Pancreas (tissue), 10 donors: ENCODE measurements at regions not wholly inside any gene's neighbourhood (a gene's known extent, or its start where the extent isn't known, plus 50 kb on each side); places are given as distances from the start of the nearest gene placed in this dataset.

ENCODE experiments used
- ATAC-seq, 4 donors: fragments of 200-7000 bp; cut with Tn5 transposase; one replicate each; pipeline versions ENCODE4 v1.8.0 to v1.9.1; 2020; ENCODE audit warnings: mild to moderate bottlenecking in 4 of 4, moderate library complexity in 4 of 4
- DNase-seq, 6 donors: peaks; one replicate each; pipeline ENCODE4 v3.0.0-alpha.2; 2020
- FAIRE-seq: peaks from 2 replicates; lab custom pipeline; 2012; peaks lifted over from hg19 to GRCh38; lab: Jason Lieb, UNC
- H3K27ac ChIP-seq, 4 donors: fragments of 200-600 bp; sonication (generic); 1 replicate in 3 of 4; 2 replicates in 1 of 4; pipeline versions ENCODE4 v1.5.0 to v1.8.0; 2020
- H3K27me3 ChIP-seq, 4 donors: fragments of 200-600 bp; one replicate each; pipeline ENCODE4 v1.8.0; 2021
- H3K36me3 ChIP-seq, 3 donors: fragments of 200-600 bp; sonication (generic) in 1 of 3; one replicate each; pipeline versions ENCODE4 v1.5.0 to v1.8.0; 2020 to 2021
- H3K4me1 ChIP-seq, 3 donors: fragments of 200-600 bp; one replicate each; pipeline ENCODE4 v1.8.0; 2021
- H3K4me3 ChIP-seq, 4 donors: fragments of 200-600 bp; sonication (generic) in 2 of 4; one replicate each; pipeline versions ENCODE4 v1.5.0 to v1.8.0; 2020 to 2021
- H3K9me3 ChIP-seq, 4 donors: fragments of 200-600 bp; one replicate each; pipeline ENCODE4 v1.8.0; 2021
- CTCF ChIP-seq, 4 donors: fragments of 200-600 bp; sonication (generic) in 3 of 4; IDR thresholded peaks; one replicate each; pipeline versions ENCODE4 v1.5.0 to v1.8.0; 2021; ENCODE audit warnings: antibody characterized with exemption in 4 of 4
- WGBS, 2 donors: extraction: QIAGEN DNeasy Blood & Tissue Kit; methylation state at CpG; one replicate each; pipeline ENCODE4 v1.1.7; 2013; 5-methylcytosine and 5-hydroxymethylcytosine counted together
- intact Hi-C, 3 donors: fragments of 100-400 bp; cut with DNase I; formaldehyde crosslinking; loops; one replicate each; pipeline versions ENCODE4 v1.11.1 to v1.14.2; 2022
- donor health status: healthy with polysubstance abuse.
- donor health status: DM: no; HTN: no; CAD: no; lungs with moderate emphysema.
- donor health status: DM: no; HTN: no; CAD: no.
- donor health status: control.
- donor health status: control.
- donor health status: Bipolar disorder and iron deficiency.
- donor health status: DM: yes; HTN: yes; CAD: no.
- donor health status: DM: no; HTN: no; CAD: no.
- donor health status: DM: no; HTN: no; CAD: no.
- donor health status: DM: yes; HTN: yes; CAD: no.

DNA sequence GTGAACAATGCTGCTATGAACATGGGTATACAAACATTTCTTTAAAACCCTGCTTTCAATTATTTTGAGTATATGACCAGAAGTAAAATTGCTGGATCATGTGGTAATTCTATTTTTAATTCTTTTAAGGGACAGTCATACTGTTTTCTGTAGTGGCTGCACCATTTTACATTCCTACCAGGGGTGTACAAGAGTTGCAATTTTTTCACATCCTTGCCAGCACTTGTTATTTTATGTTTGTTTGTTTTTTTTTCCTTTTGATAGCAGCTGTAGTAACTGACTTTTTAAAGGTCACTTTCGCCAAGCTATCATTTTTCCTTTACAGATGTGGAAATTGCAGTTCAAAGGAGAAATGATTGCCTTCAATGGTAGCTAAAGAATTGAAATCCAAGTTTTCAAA lies 99.5 kb downstream of the GPR85 start:
- no peak for TF ChIP-seq CTCF (IDR thresholded peaks at IDR 0.05)
- Histone ChIP-seq H3K9me3 (no peaks in the 10 kb centered on the region), H3K27me3 (no peaks in the 10 kb centered on the region), H3K27ac (no peak overlapping the region), H3K36me3 (no peaks in the 10 kb centered on the region), H3K4me1 (no peaks in the 10 kb centered on the region), H3K4me3 (no peak overlapping the region)
- DNase-seq (no peak), FAIRE-seq (no peak), ATAC-seq (no peak)
- 53 to 67% methylated on average over 1 of the region's 1 CpG for WGBS, 2 donors
- intact Hi-C loops: no loop called here

GRCh38 chr7:112986256-112987031 lies 100.2 kb downstream of the GPR85 start:
- Histone ChIP-seq H3K4me1 (no peaks in the 10 kb centered on the region), H3K4me3 (no peak overlapping the region), H3K9me3 (no peaks in the 10 kb centered on the region), H3K27ac (no peak overlapping the region), H3K36me3 (no peaks in the 10 kb centered on the region), H3K27me3 (no peaks in the 10 kb centered on the region)
- DNase-seq (no peak), FAIRE-seq (no peak), ATAC-seq (no peak)
- intact Hi-C loops: no loop called here
- TF ChIP-seq CTCF (IDR thresholded peaks at IDR 0.05): no peak
- WGBS, 2 donors: 56 to 57% methylated on average over 3 of the region's 3 CpGs

GRCh38 chr7:112985377-112985987 lies 101.1 kb downstream of the GPR85 start:
- no peak overlapping the region for H3K27ac ChIP-seq
- no peaks in the 10 kb centered on the region for H3K9me3 ChIP-seq
- no peak for DNase-seq
- no peak for FAIRE-seq
- TF ChIP-seq CTCF (IDR thresholded peaks at IDR 0.05): no peak
- H3K4me1 ChIP-seq: no peaks in the 10 kb centered on the region
- no peaks in the 10 kb centered on the region for H3K36me3 ChIP-seq
- ATAC-seq: no peak
- no peaks in the 10 kb centered on the region for H3K27me3 ChIP-seq
- 53 to 60% methylated on average over 9 of the region's 9 CpGs for WGBS, 2 donors
- no peak overlapping the region for H3K4me3 ChIP-seq
- intact Hi-C loops: no loop called here

DNA sequence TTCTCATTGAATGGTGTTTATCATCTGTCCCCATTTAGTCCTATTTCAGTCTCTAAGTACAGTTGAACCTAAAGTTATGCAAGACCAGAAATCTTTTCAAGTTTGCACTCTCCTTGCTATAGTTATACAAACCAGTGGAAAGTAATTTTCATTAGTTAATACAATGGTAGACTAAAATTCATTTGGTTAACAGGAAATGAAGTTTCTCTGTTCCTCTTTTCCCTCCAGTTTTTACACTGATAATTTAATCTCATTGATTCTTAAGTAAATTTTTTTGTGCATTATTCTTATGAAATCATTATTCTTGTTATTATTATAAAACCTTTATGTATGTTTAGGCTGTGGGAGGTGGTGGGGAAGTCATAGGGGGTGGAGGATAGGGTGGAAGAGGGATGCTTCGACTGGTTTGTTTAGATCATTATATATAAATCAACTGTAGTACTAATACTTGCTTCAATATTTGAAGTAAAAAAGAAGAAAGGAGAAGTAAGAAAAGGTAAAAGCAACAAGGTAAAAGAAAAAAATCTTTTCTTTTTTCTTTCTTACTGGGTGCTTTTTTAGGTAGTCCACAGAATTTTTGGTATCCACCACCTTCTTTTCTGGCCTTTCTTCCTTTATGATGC lies 104.1 kb downstream of the GPR85 start:
- no peak for DNase-seq

More for the DNA sequence above, 104.1 kb downstream of the GPR85 start:
- H3K36me3 ChIP-seq: no peaks in the 10 kb centered on the region
- FAIRE-seq: no peak
- H3K27ac ChIP-seq: no peak overlapping the region
- intact Hi-C loops: no loop called here
- H3K27me3 ChIP-seq: no peaks in the 10 kb centered on the region
- no peak for ATAC-seq
- H3K4me3 ChIP-seq: no peak overlapping the region
- TF ChIP-seq CTCF (IDR thresholded peaks at IDR 0.05): no peak
- no peaks in the 10 kb centered on the region for H3K4me1 ChIP-seq
- WGBS, 2 donors: 39 to 40% methylated on average over 1 of the region's 1 CpG
- no peaks in the 10 kb centered on the region for H3K9me3 ChIP-seq
